ENCODE measurements at regions not wholly inside any gene's neighbourhood (a gene's known extent, or its start where the extent isn't known, plus 50 kb on each side); places are given as distances from the start of the nearest gene placed in this dataset.
A peak's percentile ranks its signal among the peaks of the same experiment; 100 is the strongest.

DNA sequence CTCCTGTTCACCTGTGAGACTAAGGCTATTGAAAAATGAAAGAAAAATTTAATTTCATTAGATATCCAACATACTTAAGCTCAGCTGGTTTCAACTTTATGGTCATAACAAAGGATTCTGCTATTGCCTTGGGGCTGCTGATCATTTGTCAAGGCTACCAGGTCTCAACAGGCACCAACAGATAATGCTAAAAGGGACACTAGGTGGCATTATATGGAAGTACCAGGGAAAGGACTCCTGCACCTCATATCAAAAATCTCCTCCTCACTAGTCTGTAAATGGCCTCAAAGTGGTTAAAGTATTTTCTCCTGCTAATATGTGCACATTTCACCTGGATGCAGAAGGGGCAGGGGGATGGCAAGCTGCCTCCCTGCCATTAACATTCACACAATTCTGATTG, 167.9 kb upstream of the REG3A start (continued):
- TF ChIP-seq TCF7 (IDR thresholded peaks at IDR 0.05; ENCODE audit: borderline replicate concordance) = no peak
- no peak for TF ChIP-seq ZNF785 (CRISPR knock-in tag; IDR thresholded peaks at IDR 0.05)
- no peak for TF ChIP-seq SRSF1 (IDR thresholded peaks at IDR 0.05; ENCODE audit: low read depth, low read length)
- TF ChIP-seq SREBF1 (IDR thresholded peaks at IDR 0.05; ENCODE audit: borderline replicate concordance, low read depth, low read length) = no peak
- no peak for TF ChIP-seq ZC3H8 (IDR thresholded peaks at IDR 0.05)
- TF ChIP-seq, protein P1, sequence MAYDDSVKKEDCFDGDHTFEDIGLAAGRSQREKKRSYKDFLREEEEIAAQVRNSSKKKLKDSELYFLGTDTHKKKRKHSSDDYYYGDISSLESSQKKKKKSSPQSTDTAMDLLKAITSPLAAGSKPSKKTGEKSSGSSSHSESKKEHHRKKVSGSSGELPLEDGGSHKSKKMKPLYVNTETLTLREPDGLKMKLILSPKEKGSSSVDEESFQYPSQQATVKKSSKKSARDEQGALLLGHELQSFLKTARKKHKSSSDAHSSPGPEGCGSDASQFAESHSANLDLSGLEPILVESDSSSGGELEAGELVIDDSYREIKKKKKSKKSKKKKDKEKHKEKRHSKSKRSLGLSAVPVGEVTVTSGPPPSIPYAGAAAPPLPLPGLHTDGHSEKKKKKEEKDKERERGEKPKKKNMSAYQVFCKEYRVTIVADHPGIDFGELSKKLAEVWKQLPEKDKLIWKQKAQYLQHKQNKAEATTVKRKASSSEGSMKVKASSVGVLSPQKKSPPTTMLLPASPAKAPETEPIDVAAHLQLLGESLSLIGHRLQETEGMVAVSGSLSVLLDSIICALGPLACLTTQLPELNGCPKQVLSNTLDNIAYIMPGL (CRISPR knock-in tag; IDR thresholded peaks at IDR 0.05) = no peak
- no peak for TF ChIP-seq SAFB2 (IDR thresholded peaks at IDR 0.05; ENCODE audit: borderline replicate concordance, low read depth, low read length, severe bottlenecking)
- TF ChIP-seq SLC30A9 (CRISPR knock-in tag; IDR thresholded peaks at IDR 0.05) = no peak
- TF ChIP-seq ILK (tag; IDR thresholded peaks at IDR 0.05; ENCODE audit: borderline replicate concordance, low read depth) = no peak
- no peak for TF ChIP-seq CAMTA2 (CRISPR knock-in tag; conservative IDR thresholded peaks at IDR 0.05)

- Histone ChIP-seq H3K9me3 (replicated peaks; ENCODE audit: control insufficient read depth, insufficient read depth, low read depth, low read length) (0 out of 2 replicates have a peak, but pooled peaks cover 2% of the 10 kb centered on the region), H3K27me3 (ENCODE audit: control insufficient read depth in 2 of 2, insufficient read depth in 2 of 2, low read length in 2 of 2) (no peaks in the 10 kb centered on the region), H3K4me3 (no peak overlapping the region), H3K4me1 (replicated peaks in 1 of 2; ENCODE audit: control insufficient read depth in 2 of 2, insufficient read depth in 2 of 2, low read length in 2 of 2) (no peaks in the 10 kb centered on the region), H3K27ac (ENCODE audit: extremely low read depth, low read depth, low read length) (no peak overlapping the region), H3K36me3 (ENCODE audit: control insufficient read depth, insufficient read depth, low read length) (no peaks in the 10 kb centered on the region), H3K4me2 (ENCODE audit: insufficient read depth, low read length) (no peak overlapping the region), H4K20me1 (replicated peaks; ENCODE audit: control insufficient read depth, insufficient read depth, low read length) (no peaks in the 10 kb centered on the region), H3K79me2 (ENCODE audit: control insufficient read depth, insufficient read depth, low read length) (no peaks in the 10 kb centered on the region), H3K9me1 (ENCODE audit: control insufficient read depth, insufficient read depth, low read length) (no peaks in the 10 kb centered on the region), H2AFZ (ENCODE audit: low read depth, low read length) (no peak overlapping the region), H3K9ac (ENCODE audit: insufficient read depth in 1 of 2, low read depth in 2 of 2, low read length in 2 of 2) (no peak overlapping the region)
- ChIA-PET CTCF (ENCODE audit: low intra/inter-chr PET ratio) (no interaction called here), POLR2A (no interaction called here)
- BruUV-seq (replicated peaks) = no TSS peak
- in situ Hi-C loops (cut with MboI) (no loop called here), intact Hi-C loops (cut with micrococcal nuclease) (no loop called here)
- 0% methylated on average over 1 of the region's 1 CpG for WGBS (ENCODE audit: insufficient coverage, low coverage, missing lambda C conversion rate)
- FAIRE-seq = no peak
- no peak for ATAC-seq
- DNase-seq (ENCODE audit: extremely low read depth in 1 of 4, low spot score in 3 of 4) = no peak
- TF ChIP-seq CEBPB (tag; IDR thresholded peaks at IDR 0.05) (peak; percentile 51), CEBPG (CRISPR knock-in tag; IDR thresholded peaks at IDR 0.05) (no peak), CEBPG (tag; conservative IDR thresholded peaks at IDR 0.05 in 1 of 2, IDR thresholded peaks at IDR 0.05 in 1 of 2) (peak in 1 of 2 experiments; percentile 81; a peak in 2 of 4 replicates), POLR3A (IDR thresholded peaks at IDR 0.05; ENCODE audit: borderline replicate concordance, extremely low read depth, insufficient read depth, insufficient read length) (no peak)
Measured at GRCh38 chr2:79320871-79321270, 161.3 kb upstream of the REG3A start.
